ENCODE measurements at regions not wholly inside any gene's neighbourhood (a gene's known extent, or its start where the extent isn't known, plus 50 kb on each side); places are given as distances from the start of the nearest gene placed in this dataset.
"Not testable (repeated sequence)": the region's sequence is repeated elsewhere in the genome, so short reads cannot be mapped to it uniquely, and the experiment has no call there.

DNA sequence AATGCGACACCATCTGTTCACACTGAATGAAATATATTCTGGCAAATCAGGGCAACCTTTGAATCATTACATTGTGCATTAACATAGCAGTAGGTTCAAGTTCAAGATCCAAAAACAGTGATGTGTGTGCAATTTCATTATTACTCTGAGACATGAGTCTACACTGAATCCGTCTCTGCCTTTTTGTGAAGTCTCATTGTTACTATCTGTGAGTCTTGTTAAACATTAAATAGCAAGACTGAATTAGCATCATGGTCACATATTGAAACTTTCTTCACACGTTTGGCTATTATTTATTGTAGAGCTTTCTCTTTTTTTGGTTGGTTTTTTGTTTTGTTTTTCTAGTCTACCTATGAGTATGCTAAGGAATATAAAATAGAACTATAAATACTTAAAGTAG, 117.1 kb upstream of the SLITRK5 start:
- H3K9me3 ChIP-seq: no peaks in the 10 kb centered on the region
- no peaks in the 10 kb centered on the region for H3K4me1 ChIP-seq
- no peak overlapping the region for H3K4me2 ChIP-seq
- ATAC-seq (no peak), DNase-seq (ENCODE audit: low read depth in 1 of 2, low spot score in 1 of 2) (no peak), FAIRE-seq (no peak)
- ChIA-PET POLR2A (no interaction called here), CTCF (no interaction called here)
- WGBS (ENCODE audit: missing lambda C conversion rate): 45% methylated on average over 3 of the region's 3 CpGs
- no peak for TF ChIP-seq EP300 (IDR thresholded peaks at IDR 0.05)
- TF ChIP-seq HOXB13 (CRISPR knock-in tag; IDR thresholded peaks at IDR 0.05; ENCODE audit: low read depth): no peak
- TF ChIP-seq RAD21 (conservative IDR thresholded peaks at IDR 0.05 in 1 of 2, IDR thresholded peaks at IDR 0.05 in 1 of 2): no peak
- H3K4me3 ChIP-seq: no peak overlapping the region
- H3K27ac ChIP-seq: no peak overlapping the region

DNA sequence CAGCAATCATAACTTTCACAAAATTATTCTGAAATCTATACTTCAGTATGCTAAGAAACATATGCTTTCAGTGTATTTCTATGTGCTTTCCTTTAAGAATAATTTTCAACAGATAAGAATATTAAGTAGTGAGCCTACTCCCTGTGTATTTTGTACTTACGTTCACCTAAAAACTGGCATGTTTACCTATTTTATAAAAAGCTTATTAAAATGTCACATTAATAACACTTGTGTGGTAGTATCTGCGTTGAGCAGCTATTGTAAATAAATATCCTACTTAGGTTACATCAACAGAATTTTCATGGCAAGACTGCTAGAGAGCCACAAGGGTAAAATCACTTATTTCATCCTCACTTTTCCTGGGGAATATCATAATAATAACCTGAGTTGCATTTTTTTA, 113.4 kb upstream of the SLITRK5 start:
- no peaks in the 10 kb centered on the region for H3K4me1 ChIP-seq
- no peak overlapping the region for H3K27ac ChIP-seq
- DNase-seq (ENCODE audit: low read depth in 1 of 2, low spot score in 1 of 2): no peak
- no peak overlapping the region for H3K4me3 ChIP-seq
- ChIA-PET POLR2A (no interaction called here), CTCF (no interaction called here)
- TF ChIP-seq MAFK (IDR thresholded peaks at IDR 0.05; ENCODE audit: partially characterized antibody) (no peak), FOSB (CRISPR knock-in tag; IDR thresholded peaks at IDR 0.05) (no peak), MAZ (IDR thresholded peaks at IDR 0.05; ENCODE audit: borderline replicate concordance, low read depth, low read length) (no peak), CHD2 (IDR thresholded peaks at IDR 0.05; ENCODE audit: low read length, partially characterized antibody) (no peak)
- TF ChIP-seq, protein P1, sequence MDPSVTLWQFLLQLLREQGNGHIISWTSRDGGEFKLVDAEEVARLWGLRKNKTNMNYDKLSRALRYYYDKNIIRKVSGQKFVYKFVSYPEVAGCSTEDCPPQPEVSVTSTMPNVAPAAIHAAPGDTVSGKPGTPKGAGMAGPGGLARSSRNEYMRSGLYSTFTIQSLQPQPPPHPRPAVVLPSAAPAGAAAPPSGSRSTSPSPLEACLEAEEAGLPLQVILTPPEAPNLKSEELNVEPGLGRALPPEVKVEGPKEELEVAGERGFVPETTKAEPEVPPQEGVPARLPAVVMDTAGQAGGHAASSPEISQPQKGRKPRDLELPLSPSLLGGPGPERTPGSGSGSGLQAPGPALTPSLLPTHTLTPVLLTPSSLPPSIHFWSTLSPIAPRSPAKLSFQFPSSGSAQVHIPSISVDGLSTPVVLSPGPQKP (IDR thresholded peaks at IDR 0.05; ENCODE audit: low read depth, low read length): no peak
- TF ChIP-seq, protein P2, sequence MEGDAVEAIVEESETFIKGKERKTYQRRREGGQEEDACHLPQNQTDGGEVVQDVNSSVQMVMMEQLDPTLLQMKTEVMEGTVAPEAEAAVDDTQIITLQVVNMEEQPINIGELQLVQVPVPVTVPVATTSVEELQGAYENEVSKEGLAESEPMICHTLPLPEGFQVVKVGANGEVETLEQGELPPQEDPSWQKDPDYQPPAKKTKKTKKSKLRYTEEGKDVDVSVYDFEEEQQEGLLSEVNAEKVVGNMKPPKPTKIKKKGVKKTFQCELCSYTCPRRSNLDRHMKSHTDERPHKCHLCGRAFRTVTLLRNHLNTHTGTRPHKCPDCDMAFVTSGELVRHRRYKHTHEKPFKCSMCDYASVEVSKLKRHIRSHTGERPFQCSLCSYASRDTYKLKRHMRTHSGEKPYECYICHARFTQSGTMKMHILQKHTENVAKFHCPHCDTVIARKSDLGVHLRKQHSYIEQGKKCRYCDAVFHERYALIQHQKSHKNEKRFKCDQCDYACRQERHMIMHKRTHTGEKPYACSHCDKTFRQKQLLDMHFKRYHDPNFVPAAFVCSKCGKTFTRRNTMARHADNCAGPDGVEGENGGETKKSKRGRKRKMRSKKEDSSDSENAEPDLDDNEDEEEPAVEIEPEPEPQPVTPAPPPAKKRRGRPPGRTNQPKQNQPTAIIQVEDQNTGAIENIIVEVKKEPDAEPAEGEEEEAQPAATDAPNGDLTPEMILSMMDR (IDR thresholded peaks at IDR 0.05): no peak
- TF ChIP-seq, protein P3, sequence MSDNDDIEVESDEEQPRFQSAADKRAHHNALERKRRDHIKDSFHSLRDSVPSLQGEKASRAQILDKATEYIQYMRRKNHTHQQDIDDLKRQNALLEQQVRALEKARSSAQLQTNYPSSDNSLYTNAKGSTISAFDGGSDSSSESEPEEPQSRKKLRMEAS (IDR thresholded peaks at IDR 0.05): no peak
- 45% methylated on average over 2 of the region's 2 CpGs for WGBS (ENCODE audit: missing lambda C conversion rate)
- H3K4me2 ChIP-seq: no peak overlapping the region
- no peak for ATAC-seq
- H3K9me3 ChIP-seq: no peaks in the 10 kb centered on the region
- FAIRE-seq: no peak

DNA sequence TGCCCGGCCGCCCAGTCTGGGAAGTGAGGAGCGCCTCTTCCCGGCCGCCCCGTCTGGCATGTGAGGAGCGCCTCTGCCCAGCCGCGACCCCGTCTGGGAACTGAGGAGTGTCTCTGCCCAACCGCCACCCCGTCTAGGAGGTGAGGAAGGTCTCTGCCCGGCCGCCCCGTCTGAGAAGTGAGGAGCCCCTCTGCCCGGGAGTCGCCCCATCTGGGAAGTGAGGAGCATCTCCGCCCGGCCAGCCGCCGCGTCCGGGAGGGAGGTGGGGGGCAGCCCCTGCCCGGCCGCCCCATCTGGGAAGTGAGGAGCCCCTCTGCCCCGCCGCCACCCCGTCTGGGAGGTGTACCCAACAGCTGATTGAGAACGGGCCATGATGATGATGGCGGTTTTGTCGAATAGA, 109.6 kb upstream of the SLITRK5 start:
- ATAC-seq; H3K4me1 ChIP-seq; POLR2A ChIA-PET; DNase-seq (ENCODE audit: low read depth in 1 of 2, low spot score in 1 of 2); H3K4me2 ChIP-seq; FAIRE-seq; CTCF ChIA-PET; H3K4me3 ChIP-seq; H3K9me3 ChIP-seq; H3K27ac ChIP-seq: not testable (repeated sequence)
- WGBS (ENCODE audit: missing lambda C conversion rate): 68% methylated on average over 6 of the region's 31 CpGs

DNA sequence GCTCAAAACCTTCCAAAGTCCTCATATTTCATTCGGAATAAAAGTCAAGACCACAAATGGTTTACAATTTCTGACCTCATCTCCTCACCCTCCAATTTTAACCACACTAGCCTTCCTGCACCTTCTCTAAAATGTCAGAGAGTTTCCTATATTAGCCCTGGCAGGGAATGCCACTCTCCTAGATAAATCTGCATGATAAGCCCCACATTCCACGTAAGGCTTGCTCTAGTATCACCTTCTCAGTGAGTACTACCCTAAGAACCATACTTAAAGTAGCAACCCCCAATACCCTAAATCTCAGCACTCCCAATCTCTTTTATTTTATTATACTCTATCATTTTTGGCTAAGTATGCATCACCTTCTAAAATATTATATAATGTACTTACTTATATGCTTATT, 100.5 kb upstream of the SLITRK5 start:
- no peak for DNase-seq (ENCODE audit: low read depth in 1 of 2, low spot score in 1 of 2)
- TF ChIP-seq CHD2 (IDR thresholded peaks at IDR 0.05; ENCODE audit: low read length, partially characterized antibody) (no peak), HDAC2 (IDR thresholded peaks at IDR 0.05) (no peak), NFE2L2 (conservative IDR thresholded peaks at IDR 0.05; ENCODE audit: low read length) (no peak), EP300 (IDR thresholded peaks at IDR 0.05) (no peak), CBX2 (IDR thresholded peaks at IDR 0.05; ENCODE audit: borderline replicate concordance, low read depth) (no peak), TFCP2L1 (CRISPR knock-in tag; IDR thresholded peaks at IDR 0.05) (no peak), MYC (IDR thresholded peaks at IDR 0.05; ENCODE audit: borderline replicate concordance, low read length) (no peak), KDM5A (IDR thresholded peaks at IDR 0.05) (no peak), NPAS2 (CRISPR knock-in tag; IDR thresholded peaks at IDR 0.05; ENCODE audit: borderline replicate concordance) (no peak), RFX5 (IDR thresholded peaks at IDR 0.05) (no peak), PHF8 (IDR thresholded peaks at IDR 0.05; ENCODE audit: borderline replicate concordance, low read depth) (no peak), HEYL (CRISPR knock-in tag; IDR thresholded peaks at IDR 0.05) (no peak), HOXA7 (CRISPR knock-in tag; IDR thresholded peaks at IDR 0.05) (no peak), MAFK (IDR thresholded peaks at IDR 0.05; ENCODE audit: partially characterized antibody) (no peak), CBX8 (IDR thresholded peaks at IDR 0.05) (no peak), RNF2 (IDR thresholded peaks at IDR 0.05; ENCODE audit: borderline replicate concordance, low read depth) (no peak), ESRRA (IDR thresholded peaks at IDR 0.05; ENCODE audit: borderline replicate concordance, low read length) (no peak)
- TF ChIP-seq, protein P3 (IDR thresholded peaks at IDR 0.05): no peak
- TF ChIP-seq, protein P4, sequence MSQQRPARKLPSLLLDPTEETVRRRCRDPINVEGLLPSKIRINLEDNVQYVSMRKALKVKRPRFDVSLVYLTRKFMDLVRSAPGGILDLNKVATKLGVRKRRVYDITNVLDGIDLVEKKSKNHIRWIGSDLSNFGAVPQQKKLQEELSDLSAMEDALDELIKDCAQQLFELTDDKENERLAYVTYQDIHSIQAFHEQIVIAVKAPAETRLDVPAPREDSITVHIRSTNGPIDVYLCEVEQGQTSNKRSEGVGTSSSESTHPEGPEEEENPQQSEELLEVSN (IDR thresholded peaks at IDR 0.05; ENCODE audit: borderline replicate concordance, low read depth): no peak
- H3K4me1 ChIP-seq: no peaks in the 10 kb centered on the region
- no peaks in the 10 kb centered on the region for H3K9me3 ChIP-seq
- ATAC-seq: no peak
- no peak overlapping the region for H3K4me3 ChIP-seq
- no peak overlapping the region for H3K4me2 ChIP-seq
- H3K27ac ChIP-seq: no peak overlapping the region
- POLR2A ChIA-PET: no interaction called here
- CTCF ChIA-PET: no interaction called here
- 20% methylated on average over 2 of the region's 2 CpGs for WGBS (ENCODE audit: missing lambda C conversion rate)
- FAIRE-seq: no peak
